HG03457 (cell line): ENCODE measurements at regions not wholly inside any gene's neighbourhood (a gene's known extent, or its start where the extent isn't known, plus 50 kb on each side); places are given as distances from the start of the nearest gene placed in this dataset.
A peak's percentile ranks its signal among the peaks of the same experiment; 100 is the strongest.
"Not testable (repeated sequence)": the region's sequence is repeated elsewhere in the genome, so short reads cannot be mapped to it uniquely, and the experiment has no call there.

ENCODE experiments used
- ATAC-seq: cut with Tn5 transposase; IDR thresholded peaks from one replicate; pipeline ENCODE4 v1.9.1; 2021; ENCODE audit warnings: moderate number of reproducible peaks; ENCODE audit not compliant: unreplicated experiment

DNA sequence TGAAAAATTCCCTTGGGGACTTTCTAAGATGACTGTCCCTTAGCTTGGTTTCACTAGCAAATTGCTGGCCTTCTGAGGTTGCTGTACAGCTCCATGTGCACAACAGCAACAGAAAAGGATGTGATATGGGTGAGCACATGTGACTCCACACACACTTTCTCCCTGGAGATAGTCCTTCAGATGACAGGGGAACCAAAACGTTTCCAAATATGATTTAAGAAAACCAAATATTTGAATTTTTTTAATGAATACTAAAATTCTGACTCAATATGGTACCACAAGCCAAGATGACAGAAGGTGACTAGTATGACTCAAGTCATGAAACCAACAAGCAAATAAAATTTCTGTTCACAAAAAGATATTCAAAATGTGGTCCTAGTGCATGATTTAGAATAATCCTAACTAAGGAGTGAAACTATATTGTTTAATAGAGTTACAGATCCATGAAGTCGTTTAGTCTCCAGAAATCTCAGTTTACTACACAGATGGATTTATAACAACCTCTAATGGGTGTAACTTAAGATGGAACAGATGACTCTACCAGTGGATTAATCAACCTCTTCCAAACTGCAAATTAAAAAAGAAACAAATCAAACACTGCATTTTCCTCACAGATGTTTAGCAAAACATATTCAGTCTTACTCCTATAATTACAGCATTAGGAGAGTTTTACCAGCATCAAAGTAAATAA lies 144.8 kb upstream of the PIK3R1 start:
- peak; percentile 96 for ATAC-seq

DNA sequence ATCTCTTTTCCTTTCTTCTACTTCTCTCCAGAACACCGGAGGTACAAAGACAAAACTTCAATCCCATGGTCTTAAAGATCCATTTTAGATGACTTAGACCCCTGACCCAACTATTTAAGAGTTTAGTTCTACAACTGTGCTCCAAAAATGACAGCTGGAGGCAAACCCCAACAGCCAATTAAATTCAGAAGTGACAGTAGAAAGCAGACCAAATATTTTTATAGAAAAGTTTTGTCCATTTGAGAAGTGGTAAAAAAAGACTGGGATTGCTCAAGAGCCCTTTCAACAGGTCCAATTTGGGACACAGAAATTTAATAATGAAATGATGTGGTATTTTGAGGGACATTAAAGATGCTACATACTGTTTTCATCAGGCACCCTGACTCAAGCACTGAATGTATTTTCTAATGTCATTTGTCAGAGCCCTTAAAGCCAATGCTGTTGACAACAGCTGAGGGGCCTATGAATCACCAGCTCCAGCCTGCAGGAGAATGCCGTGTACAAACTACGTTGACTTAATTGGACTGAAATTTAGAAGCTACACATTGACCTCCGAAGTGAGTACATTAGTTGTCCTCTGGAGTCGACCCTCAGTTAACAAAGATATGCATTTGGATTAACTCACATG lies 147.5 kb upstream of the PIK3R1 start:
- ATAC-seq: no peak

DNA sequence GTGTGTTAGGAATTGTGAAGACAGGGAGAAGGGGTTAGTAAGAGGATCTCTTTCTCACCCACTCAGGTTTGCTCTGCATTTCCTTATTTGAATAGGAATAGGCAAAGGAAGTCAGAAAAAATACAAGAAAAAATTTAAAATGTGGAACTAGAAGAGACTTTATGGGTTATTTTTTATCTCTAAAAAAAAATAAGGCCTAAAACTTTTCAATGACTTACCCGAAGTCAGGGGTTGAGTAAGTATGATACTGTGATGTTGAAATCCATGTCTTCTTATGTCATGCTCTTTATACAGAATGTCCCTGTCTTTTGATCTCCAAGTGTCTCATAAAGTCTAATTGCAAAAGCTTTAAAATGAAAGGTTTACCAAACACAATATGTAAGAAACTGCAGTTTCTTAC lies 148.3 kb upstream of the PIK3R1 start:
- no peak for ATAC-seq

GRCh38 chr5:68066277-68066955 lies 149.1 kb upstream of the PIK3R1 start:
- ATAC-seq: no peak

DNA sequence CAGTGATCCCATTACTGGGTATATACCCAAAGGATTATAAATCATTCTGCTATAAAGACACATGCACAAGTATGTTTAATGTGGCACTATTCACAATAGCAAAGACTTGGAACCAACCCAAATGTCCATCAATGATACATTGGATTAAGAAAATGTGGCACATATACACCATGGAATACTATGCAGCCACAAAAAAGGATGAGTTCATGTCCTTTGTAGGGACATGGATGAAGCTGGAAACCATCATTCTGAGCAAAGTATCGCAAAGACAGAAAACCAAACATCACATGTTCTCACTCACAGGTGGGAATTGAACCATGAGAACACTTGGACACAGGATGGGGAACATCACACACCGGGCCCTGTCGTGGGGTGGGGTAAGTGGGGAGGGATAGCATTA lies 150.2 kb upstream of the PIK3R1 start:
- ATAC-seq: not testable (repeated sequence)

GRCh38 chr5:68060382-68060781 lies 155.2 kb upstream of the PIK3R1 start:
- no peak for ATAC-seq

- ATAC-seq: no peak
Measured at GRCh38 chr5:68057191-68057590, 158.4 kb upstream of the PIK3R1 start.

DNA sequence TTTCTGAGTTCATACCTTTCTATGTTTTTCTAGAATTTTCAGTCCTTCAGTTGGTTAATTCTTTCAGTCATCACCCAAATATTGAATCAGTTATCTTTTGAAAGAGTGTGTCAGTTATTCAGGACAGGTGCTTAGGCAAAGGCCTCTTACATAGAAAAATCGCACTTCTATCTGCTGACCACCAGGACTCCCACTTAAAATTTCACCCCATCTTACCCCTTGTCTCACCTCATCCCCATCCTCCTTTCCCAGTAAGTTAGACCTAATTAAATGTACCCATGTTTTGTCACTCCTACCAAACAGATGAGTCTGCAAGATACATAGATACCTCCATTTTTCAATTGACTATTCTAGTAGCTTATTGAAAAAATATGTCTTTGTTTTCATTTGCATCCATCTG lies 159.9 kb upstream of the PIK3R1 start:
- no peak for ATAC-seq

- ATAC-seq: no peak
Measured at GRCh38 chr5:68054638-68055037, 160.9 kb upstream of the PIK3R1 start.

GRCh38 chr5:68053202-68053601 lies 162.4 kb upstream of the PIK3R1 start:
- no peak for ATAC-seq

DNA sequence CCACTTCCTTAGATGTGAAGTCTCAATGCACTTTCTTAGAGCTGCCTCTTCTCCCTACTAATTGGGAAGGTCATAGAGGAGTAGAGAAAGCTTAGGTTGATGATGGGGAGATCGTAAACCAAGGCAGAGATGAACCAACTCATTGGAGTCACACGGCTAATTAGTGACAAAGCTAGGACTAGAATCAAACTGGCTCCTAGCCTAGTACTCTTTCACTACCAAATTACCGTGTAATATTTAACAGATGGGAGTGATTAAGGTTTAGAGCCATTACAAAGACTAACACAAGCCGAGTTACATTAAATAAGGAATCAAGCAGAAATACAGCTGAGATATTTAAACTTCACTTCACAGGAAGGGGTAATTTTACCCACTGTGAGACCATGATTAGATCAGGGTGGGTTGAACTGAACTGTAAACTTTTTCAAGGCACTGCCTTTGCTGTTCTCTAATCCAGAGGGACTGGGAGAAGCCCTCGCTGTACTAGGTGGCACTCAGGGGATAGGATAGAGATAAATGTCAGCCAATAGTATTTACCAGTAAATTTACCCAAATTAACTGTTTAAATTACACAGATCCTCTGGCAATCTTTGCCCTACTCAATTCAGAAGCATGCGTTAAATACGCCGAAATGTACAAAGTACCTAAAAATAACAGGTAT lies 166.4 kb upstream of the PIK3R1 start:
- no peak for ATAC-seq

GRCh38 chr5:68048516-68048915 lies 167.0 kb upstream of the PIK3R1 start:
- ATAC-seq: no peak

DNA sequence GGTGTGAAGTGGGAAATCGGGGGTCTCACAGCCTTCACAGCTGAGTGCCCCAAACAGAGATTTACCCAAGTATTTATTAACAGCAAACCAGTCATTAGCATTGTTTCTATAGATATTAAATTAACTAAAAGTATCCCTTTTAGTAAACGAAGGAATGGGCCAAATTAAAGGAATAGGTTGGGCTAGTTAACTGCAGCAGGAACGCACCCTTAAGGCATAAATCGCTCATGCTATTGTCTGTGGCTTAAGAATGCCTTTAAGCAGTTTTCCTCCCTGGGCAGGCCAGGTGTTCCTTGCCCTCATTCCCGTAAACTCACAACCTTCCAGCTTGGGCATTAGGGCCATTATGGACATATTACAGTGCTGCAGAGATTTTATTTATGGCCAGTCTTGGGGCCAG lies 167.5 kb upstream of the PIK3R1 start:
- ATAC-seq: not testable (repeated sequence)

- no peak for ATAC-seq
Measured at GRCh38 chr5:68047035-68047434, 168.5 kb upstream of the PIK3R1 start.

DNA sequence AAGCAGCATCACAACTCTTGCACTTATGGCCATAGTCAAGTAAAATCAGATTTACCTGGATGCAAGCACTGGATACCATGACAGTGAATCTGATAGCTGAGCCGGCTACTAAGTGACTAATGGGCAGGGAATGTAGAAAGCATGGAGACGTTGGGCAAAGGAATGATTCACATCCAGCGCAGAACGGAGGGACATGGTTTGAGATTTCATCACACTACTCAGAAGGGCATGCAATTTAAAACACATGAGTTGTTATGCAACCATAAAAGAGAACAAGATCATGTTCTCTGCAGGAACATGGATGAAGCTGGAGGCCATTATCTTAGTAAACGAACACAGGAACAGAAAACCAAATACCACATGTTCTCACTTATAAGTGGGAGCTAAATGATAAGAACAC lies 169.1 kb upstream of the PIK3R1 start:
- no peak for ATAC-seq

DNA sequence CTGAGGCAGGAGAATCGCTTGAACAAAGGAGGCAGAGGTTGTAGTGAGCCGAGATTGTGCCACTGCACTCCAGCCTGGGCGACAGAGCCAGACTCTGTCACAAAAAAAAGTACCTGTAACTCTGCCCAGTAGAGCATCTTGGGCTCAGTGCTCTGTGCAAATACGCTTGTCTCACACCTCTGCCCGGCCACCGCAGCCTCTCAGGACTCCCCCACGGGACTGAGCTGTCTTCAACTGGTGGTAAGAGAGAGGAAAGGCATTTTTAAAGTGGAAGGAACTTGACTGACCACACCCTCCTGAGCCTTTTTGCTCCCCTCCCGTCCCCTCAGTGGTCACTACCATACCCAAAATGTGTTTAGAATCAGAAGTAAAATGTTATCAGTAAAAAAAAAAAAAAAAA lies 174.3 kb upstream of the PIK3R1 start:
- ATAC-seq: peak; percentile 91

- ATAC-seq: no peak
Measured at GRCh38 chr5:68037546-68037945, 178.0 kb upstream of the PIK3R1 start.

- ATAC-seq: no peak
Measured at GRCh38 chr5:68033961-68034571, 181.5 kb upstream of the PIK3R1 start.

DNA sequence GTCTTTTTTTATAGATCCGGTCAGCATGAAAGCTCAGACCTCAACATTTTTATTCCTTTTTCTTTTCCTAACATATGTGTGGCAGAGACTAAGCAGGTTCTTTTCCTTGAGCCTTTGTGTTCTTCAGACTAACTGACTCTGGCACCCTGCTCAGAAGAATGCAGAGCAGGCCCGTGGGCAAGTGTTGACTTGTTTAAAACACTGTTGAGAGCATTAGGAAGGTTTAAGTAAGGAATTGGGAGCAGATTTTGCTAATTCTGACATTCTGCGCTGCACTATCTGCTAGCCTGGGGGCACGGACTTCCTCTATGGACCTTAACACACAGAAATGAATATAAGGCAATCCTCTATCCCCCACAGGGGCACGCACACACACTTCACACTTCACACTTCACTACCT lies 182.5 kb upstream of the PIK3R1 start:
- no peak for ATAC-seq

DNA sequence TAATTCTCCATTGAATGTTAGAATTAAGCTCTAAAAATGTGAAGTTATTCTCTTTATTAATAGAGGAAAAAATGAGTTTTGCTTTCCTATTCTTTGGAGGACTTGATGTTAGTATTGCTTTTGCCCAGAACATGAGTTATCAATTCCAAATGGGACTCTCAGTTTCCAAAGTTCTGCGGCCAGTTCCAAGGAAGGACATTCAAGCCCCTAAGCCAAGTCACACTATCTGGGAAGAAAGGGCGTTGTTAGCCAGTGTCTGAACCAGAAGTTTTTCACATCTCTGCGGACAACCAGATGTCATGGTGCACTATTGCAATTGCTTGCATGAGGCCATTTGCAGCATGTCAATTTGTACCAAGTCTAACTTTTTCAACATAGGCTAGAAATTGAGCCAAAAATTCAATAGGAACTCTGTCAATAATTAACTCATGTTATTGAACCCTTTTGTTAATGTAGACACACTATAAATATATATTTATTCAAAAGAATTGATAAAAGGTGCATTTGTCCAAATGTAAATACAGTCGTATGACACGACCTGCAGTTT lies 183.3 kb upstream of the PIK3R1 start:
- no peak for ATAC-seq

DNA sequence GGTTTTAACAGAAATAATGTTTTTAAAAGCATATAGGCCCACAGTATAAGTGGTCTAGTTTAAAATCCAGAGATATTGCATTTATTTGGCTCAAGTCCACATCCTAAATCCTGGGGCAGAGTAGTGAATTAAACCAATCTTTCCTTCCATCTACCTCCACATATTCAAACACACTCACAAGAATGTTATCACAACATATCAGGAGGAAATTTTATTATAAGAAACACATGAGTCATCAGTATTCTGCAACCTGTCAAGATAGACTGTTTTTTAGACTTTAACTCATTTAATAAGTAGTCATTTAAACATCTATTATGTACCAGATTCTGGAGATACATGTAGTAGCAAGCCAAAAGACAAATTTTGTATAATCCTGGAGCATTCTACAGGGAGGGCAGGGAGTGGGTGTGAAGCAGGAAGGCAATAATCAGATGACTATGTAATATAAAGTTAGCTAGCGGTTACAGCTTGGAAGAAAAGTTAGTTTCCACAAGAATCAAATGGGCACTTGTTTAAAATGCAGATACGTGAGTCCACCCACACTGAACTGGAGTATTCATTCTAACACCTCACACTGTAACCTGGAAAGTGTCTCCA lies 187.3 kb upstream of the PIK3R1 start:
- ATAC-seq: no peak
